K562 (cell line): ENCODE measurements at regions not wholly inside any gene's neighbourhood (a gene's known extent, or its start where the extent isn't known, plus 50 kb on each side); places are given as distances from the start of the nearest gene placed in this dataset.

Experiments
- ATAC-seq: fragments of 200-7000 bp; cut with Tn5 transposase; 3 replicates; pipeline ENCODE4 v1.9.1; 2020; ENCODE audit warnings: moderate library complexity
- BruUV-seq: library from RNA; stranded (reverse); fragments of 400-500 nt; replicated peaks from 2 replicates; lab custom pipeline; 2021; lab: Mats Ljungman, UMichigan
- CTCF ChIA-PET: fragments of 300-600 bp; formaldehyde crosslinking; extraction: SDS; loops from one replicate; lab custom pipeline; 2021; ENCODE audit warnings: low intra/inter-chr PET ratio; lab: Yijun Ruan, JAX
- POLR2A ChIA-PET: fragments of 300-600, 350-650 bp; sonication (Branson Sonifier 250); formaldehyde crosslinking; extraction: SDS; loops from one replicate; lab custom pipeline; 2021; ENCODE audit warnings: antibody characterized with exemption, inconsistent platforms; lab: Yijun Ruan, JAX
- DNase-seq, 4 experiments: peaks; one replicate each; pipeline versions ENCODE4 v3.0.0 to v3.0.0-alpha.2; 2011 to 2018; ENCODE audit warnings: low spot score in 3 of 4, mixed read lengths in 3 of 4; ENCODE audit errors: extremely low read depth in 1 of 4
- FAIRE-seq: peaks from 2 replicates; lab custom pipeline; 2011; peaks lifted over from hg19 to GRCh38; lab: Jason Lieb, UNC
- H2AFZ ChIP-seq: 2 replicates; pipeline ENCODE4 v1.6.0; 2011; ENCODE audit warnings: low read depth, low read length, control low read depth, inconsistent platforms
- H3K27ac ChIP-seq: fragments of 200-600 bp; 3 replicates; pipeline ENCODE4 v1.8.0; 2011; ENCODE audit warnings: low read depth, mild to moderate bottlenecking, control low read depth, inconsistent platforms, low read length, moderate library complexity, mixed read lengths; ENCODE audit errors: extremely low read depth
- H3K27me3 ChIP-seq, 2 experiments: fragments of 300-600 bp in 1 of 2; 2 replicates in 1 of 2; 3 replicates in 1 of 2; pipeline versions ENCODE4 v1.6.0 to v1.8.0; 2011; ENCODE audit warnings: inconsistent platforms in 2 of 2, low read length in 2 of 2, mild to moderate bottlenecking in 1 of 2, mixed read lengths in 1 of 2, moderate library complexity in 1 of 2; ENCODE audit not compliant: control insufficient read depth in 2 of 2, insufficient read depth in 2 of 2
- H3K36me3 ChIP-seq: fragments of 300-600 bp; 3 replicates; pipeline ENCODE4 v1.8.0; 2011; ENCODE audit warnings: mild to moderate bottlenecking, low read length, inconsistent platforms; ENCODE audit not compliant: control insufficient read depth, insufficient read depth
- H3K4me1 ChIP-seq, 2 experiments: fragments of 200-600 bp in 1 of 2; replicated peaks in 1 of 2; 2 replicates in 1 of 2; 3 replicates in 1 of 2; pipeline versions ENCODE4 v1.5.1 to v1.8.0; 2011; ENCODE audit warnings: inconsistent platforms in 2 of 2, low read length in 2 of 2, mild to moderate bottlenecking in 1 of 2, mixed read lengths in 1 of 2, moderate library complexity in 1 of 2; ENCODE audit not compliant: control insufficient read depth in 2 of 2, insufficient read depth in 2 of 2
- H3K4me2 ChIP-seq: 2 replicates; pipeline ENCODE4 v1.6.1; 2011; ENCODE audit warnings: low read length, control low read depth, inconsistent platforms, mixed read lengths; ENCODE audit not compliant: insufficient read depth
- H3K4me3 ChIP-seq: fragments of 200-600 bp; sonication (generic), shearing (Covaris generic); 2 replicates; pipeline ENCODE4 v1.5.1; 2016; ENCODE audit warnings: control low read depth, inconsistent platforms
- H3K79me2 ChIP-seq: fragments of 200-600 bp; 3 replicates; pipeline ENCODE4 v1.8.0; 2011; ENCODE audit warnings: low read length, inconsistent platforms; ENCODE audit not compliant: control insufficient read depth, insufficient read depth
- H3K9ac ChIP-seq, 2 experiments: 2 replicates each; pipeline versions ENCODE4 v1.6.0 to v1.6.1; 2011; ENCODE audit warnings: low read depth in 2 of 2, low read length in 2 of 2, control low read depth in 1 of 2, inconsistent platforms in 1 of 2, mild to moderate bottlenecking in 1 of 2, mixed read lengths in 1 of 2; ENCODE audit not compliant: insufficient read depth in 1 of 2
- H3K9me1 ChIP-seq: one replicate; pipeline ENCODE4 v1.6.0; 2011; ENCODE audit warnings: inconsistent platforms, mild to moderate bottlenecking, low read length, moderate library complexity; ENCODE audit not compliant: control insufficient read depth, insufficient read depth
- H3K9me3 ChIP-seq: replicated peaks from 2 replicates; pipeline ENCODE4 v1.5.1; 2011; ENCODE audit warnings: low read depth, low read length, inconsistent platforms; ENCODE audit not compliant: control insufficient read depth, insufficient read depth
- H4K20me1 ChIP-seq: replicated peaks from 2 replicates; pipeline ENCODE4 v1.6.1; 2011; ENCODE audit warnings: low read length, inconsistent platforms, mixed read lengths; ENCODE audit not compliant: control insufficient read depth, insufficient read depth
- ETS2 ChIP-seq: IDR thresholded peaks from 2 replicates; pipeline ENCODE4 v1.6.1; 2016; ENCODE audit warnings: borderline replicate concordance, missing genetic modification characterization, mild to moderate bottlenecking, moderate library complexity, missing compliant biosample characterization; ENCODE audit not compliant: poor library complexity, severe bottlenecking
- HEY1 ChIP-seq: fragments of 250-450 bp; sonication (Bioruptor Pico); IDR thresholded peaks from 2 replicates; pipeline ENCODE4 v1.5.0; 2020; ENCODE audit warnings: mild to moderate bottlenecking, moderate library complexity, borderline replicate concordance
- IRF2 ChIP-seq: sonication (generic); formaldehyde crosslinking; IDR thresholded peaks from 2 replicates; pipeline ENCODE4 v1.8.1; 2022; ENCODE audit warnings: mild to moderate bottlenecking, missing genetic modification reagents
- MEF2D ChIP-seq: conservative IDR thresholded peaks from 2 replicates; pipeline ENCODE4 v1.6.1; 2016; ENCODE audit warnings: low read depth, missing genetic modification characterization, missing compliant biosample characterization
- NFE2 ChIP-seq: IDR thresholded peaks from 2 replicates; pipeline ENCODE4 v1.6.1; 2014; ENCODE audit warnings: antibody characterized with exemption, low read depth
- NFIC ChIP-seq: fragments of 450-650 bp; IDR thresholded peaks from 2 replicates; pipeline ENCODE4 v1.6.1; 2017; ENCODE audit warnings: mild to moderate bottlenecking, inconsistent platforms
- NR1H2 ChIP-seq: sonication (generic); formaldehyde crosslinking; IDR thresholded peaks from 2 replicates; pipeline ENCODE4 v1.4.0; 2020; ENCODE audit warnings: mild to moderate bottlenecking, missing genetic modification reagents
- NR4A1 ChIP-seq, 2 experiments: fragments of 250-450 bp in 1 of 2; fragments of 450-650 bp in 1 of 2; sonication (Bioruptor Pico) in 1 of 2; IDR thresholded peaks; 2 replicates each; pipeline versions ENCODE4 v1.4.0 to v1.6.1; 2016 to 2020; ENCODE audit warnings: mild to moderate bottlenecking in 2 of 2, missing compliant biosample characterization in 1 of 2, missing genetic modification characterization in 1 of 2, moderate library complexity in 1 of 2
- PBX2 ChIP-seq, 2 experiments: IDR thresholded peaks in 1 of 2; conservative IDR thresholded peaks in 1 of 2; 2 replicates each; pipeline ENCODE4 v1.6.1; 2016; ENCODE audit warnings: low read depth in 2 of 2, mild to moderate bottlenecking in 1 of 2, missing compliant biosample characterization in 1 of 2, missing genetic modification characterization in 1 of 2, moderate library complexity in 1 of 2
- PHF21A ChIP-seq: fragments of 450-650 bp; IDR thresholded peaks from 2 replicates; pipeline ENCODE4 v1.6.1; 2017; ENCODE audit warnings: low read depth, borderline replicate concordance
- POLR2AphosphoS2 ChIP-seq: IDR thresholded peaks from 2 replicates; pipeline ENCODE4 v1.6.1; 2012; ENCODE audit warnings: low read length, improper control_type of control experiment
- TAF15 ChIP-seq: fragments of 200-400 bp; formaldehyde crosslinking; IDR thresholded peaks from 2 replicates; pipeline ENCODE4 v1.6.1; 2017; ENCODE audit warnings: mild to moderate bottlenecking, low read depth, low read length, moderate library complexity
- ZNF253 ChIP-seq: fragments of 250-450 bp; sonication (Bioruptor Pico); conservative IDR thresholded peaks from 2 replicates; pipeline ENCODE4 v1.6.1; 2021; ENCODE audit warnings: mild to moderate bottlenecking
- WGBS: fragments of 100-300 bp; shearing (Covaris generic); methylation state at CpG from one replicate; pipeline ENCODE4 v1.1.6; 2016; ENCODE audit warnings: low coverage, mixed read lengths; ENCODE audit not compliant: insufficient coverage; ENCODE audit errors: missing lambda C conversion rate; 5-methylcytosine and 5-hydroxymethylcytosine counted together
- in situ Hi-C: fragments of 300-500 bp; cut with MboI; formaldehyde crosslinking; loops from 4 replicates; pipeline ENCODE4 v1.15.0; 2018; ENCODE audit warnings: inconsistent platforms, mixed read lengths
- intact Hi-C: fragments of 100-400 bp; cut with micrococcal nuclease; formaldehyde crosslinking; loops from 2 replicates; pipeline ENCODE4 v1.14.2; 2022

GRCh38 chr16:50985733-50986132 lies 165.3 kb downstream of the SALL1 start:
- 0% methylated on average over 2 of the region's 2 CpGs for WGBS
- no peak for FAIRE-seq
- in situ Hi-C loops (no loop called here), intact Hi-C loops (no loop called here)
- H2AFZ ChIP-seq = no peak overlapping the region
- 0 out of 2 replicates have a peak, but pooled peaks cover 2% of the 10 kb centered on the region for H3K9me3 ChIP-seq
- H3K79me2 ChIP-seq = no peaks in the 10 kb centered on the region
- no peak for DNase-seq
- no peak for TF ChIP-seq NFIC
- no peak for TF ChIP-seq ZNF253 (CRISPR knock-in tag)
- TF ChIP-seq HEY1 (CRISPR knock-in tag) = no peak
- no peak for TF ChIP-seq ETS2
- TF ChIP-seq NFE2 = no peak
- no peak for TF ChIP-seq IRF2 (CRISPR knock-in tag)
- no peak for TF ChIP-seq NR4A1 (CRISPR knock-in tag; IDR thresholded peaks at IDR 0.05)
- no peak for TF ChIP-seq NR4A1 (tag; IDR thresholded peaks at IDR 0.05)
- no peak for TF ChIP-seq PBX2 (CRISPR knock-in tag; IDR thresholded peaks at IDR 0.05; ENCODE audit: low read depth)
- TF ChIP-seq PBX2 (tag; conservative IDR thresholded peaks at IDR 0.05; ENCODE audit: low read depth) = no peak
- TF ChIP-seq NR1H2 (CRISPR knock-in tag) = no peak
- TF ChIP-seq MEF2D = no peak
- TF ChIP-seq POLR2AphosphoS2 = no peak
- TF ChIP-seq TAF15 = no peak
- no peak for TF ChIP-seq PHF21A
- BruUV-seq = no TSS peak
- no peaks in the 10 kb centered on the region for H4K20me1 ChIP-seq
- ChIA-PET CTCF (no interaction called here), POLR2A (no interaction called here)
- peaks cover 0 to 2% of the 10 kb centered on the region in 2 experiments; a peak in 1 of 5 replicates for H3K27me3 ChIP-seq
- H3K4me1 ChIP-seq = no peaks in the 10 kb centered on the region
- no peak overlapping the region for H3K27ac ChIP-seq
- no peak overlapping the region for H3K4me2 ChIP-seq
- no peaks in the 10 kb centered on the region for H3K36me3 ChIP-seq
- no peaks in the 10 kb centered on the region for H3K9me1 ChIP-seq
- ATAC-seq = no peak
- no peak overlapping the region for H3K9ac ChIP-seq
- H3K4me3 ChIP-seq = no peak overlapping the region
